HG02642 (cell line): ENCODE measurements at regions not wholly inside any gene's neighbourhood (a gene's known extent, or its start where the extent isn't known, plus 50 kb on each side); places are given as distances from the start of the nearest gene placed in this dataset.

Source experiments
- ATAC-seq: cut with Tn5 transposase; IDR thresholded peaks from one replicate; pipeline ENCODE4 v1.9.1; 2021; ENCODE audit warnings: mild to moderate bottlenecking; ENCODE audit not compliant: unreplicated experiment, poor library complexity

GRCh38 chr10:83917537-83918506 lies 221.5 kb upstream of the GHITM start:
- peak; percentile 95 for ATAC-seq

- ATAC-seq = no peak
Measured at GRCh38 chr10:83919187-83919586, 220.1 kb upstream of the GHITM start.

- no peak for ATAC-seq
Measured at GRCh38 chr10:83921984-83922860, 217.1 kb upstream of the GHITM start.

GRCh38 chr10:83925133-83925532 lies 214.2 kb upstream of the GHITM start:
- ATAC-seq = no peak

GRCh38 chr10:83926606-83927005 lies 212.7 kb upstream of the GHITM start:
- no peak for ATAC-seq

GRCh38 chr10:83927166-83927565 lies 212.1 kb upstream of the GHITM start:
- ATAC-seq = no peak

GRCh38 chr10:83929399-83929798 lies 209.9 kb upstream of the GHITM start:
- ATAC-seq = no peak

GRCh38 chr10:83931669-83932068 lies 207.6 kb upstream of the GHITM start:
- no peak for ATAC-seq

GRCh38 chr10:83932245-83932644 lies 207.1 kb upstream of the GHITM start:
- ATAC-seq = no peak

- no peak for ATAC-seq
Measured at GRCh38 chr10:83934062-83934461, 205.2 kb upstream of the GHITM start.

- ATAC-seq = no peak
Measured at GRCh38 chr10:83934641-83935338, 204.5 kb upstream of the GHITM start.

- ATAC-seq = no peak
Measured at GRCh38 chr10:83935339-83935736, 204.0 kb upstream of the GHITM start.

- no peak for ATAC-seq
Measured at GRCh38 chr10:83935911-83936310, 203.4 kb upstream of the GHITM start.

GRCh38 chr10:83937161-83937560 lies 202.1 kb upstream of the GHITM start:
- ATAC-seq = no peak

GRCh38 chr10:83937826-83938225 lies 201.5 kb upstream of the GHITM start:
- no peak for ATAC-seq

- ATAC-seq = no peak
Measured at GRCh38 chr10:83941189-83941588, 198.1 kb upstream of the GHITM start.

- no peak for ATAC-seq
Measured at GRCh38 chr10:83942410-83942809, 196.9 kb upstream of the GHITM start.

- ATAC-seq = no peak
Measured at GRCh38 chr10:83943049-83943448, 196.3 kb upstream of the GHITM start.

- no peak for ATAC-seq
Measured at GRCh38 chr10:83943920-83944319, 195.4 kb upstream of the GHITM start.

GRCh38 chr10:83945982-83946718 lies 193.2 kb upstream of the GHITM start:
- no peak for ATAC-seq
